Uterus (tissue), 2 donors: ENCODE measurements at regions not wholly inside any gene's neighbourhood (a gene's known extent, or its start where the extent isn't known, plus 50 kb on each side); places are given as distances from the start of the nearest gene placed in this dataset.

ENCODE experiments used
- POLR2A ChIP-seq, 2 donors: fragments of 450-650 bp; IDR thresholded peaks; one replicate each; pipeline ENCODE4 v1.6.1; 2016; ENCODE audit warnings: antibody characterized with exemption in 2 of 2, mild to moderate bottlenecking in 1 of 2, moderate library complexity in 1 of 2
- TF ChIP-seq, protein P1 (sequence below), 4 experiments: fragments of 200-600 bp in 2 of 4; fragments of 450-650 bp in 2 of 4; sonication (generic) in 2 of 4; IDR thresholded peaks; one replicate each; pipeline ENCODE4 v1.5.1; 2016 to 2019; ENCODE audit warnings: antibody characterized with exemption in 4 of 4, mild to moderate bottlenecking in 2 of 4, moderate library complexity in 1 of 4

DNA sequence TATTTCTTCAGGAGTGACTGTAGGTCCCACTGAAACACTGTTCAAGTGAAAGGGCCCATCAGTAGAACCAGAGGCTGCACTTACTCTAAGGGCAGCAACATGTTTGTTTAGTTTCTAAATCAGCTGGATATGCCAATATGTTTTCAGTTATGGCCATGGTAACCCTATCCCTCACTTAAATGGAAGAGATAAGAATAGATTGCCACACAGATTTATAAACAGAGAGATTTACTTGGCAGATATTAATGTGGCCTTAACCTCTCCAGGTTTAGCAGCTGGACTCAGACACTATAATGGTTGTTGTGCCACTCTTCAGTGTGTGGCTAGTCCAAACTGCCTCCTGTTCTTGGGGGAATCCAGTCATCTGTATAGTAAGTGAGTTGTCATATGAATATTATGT is 354.1 kb downstream of the TEX13C start:
- no peak for TF ChIP-seq POLR2A (IDR thresholded peaks at IDR 0.05)
- TF ChIP-seq, protein P1, sequence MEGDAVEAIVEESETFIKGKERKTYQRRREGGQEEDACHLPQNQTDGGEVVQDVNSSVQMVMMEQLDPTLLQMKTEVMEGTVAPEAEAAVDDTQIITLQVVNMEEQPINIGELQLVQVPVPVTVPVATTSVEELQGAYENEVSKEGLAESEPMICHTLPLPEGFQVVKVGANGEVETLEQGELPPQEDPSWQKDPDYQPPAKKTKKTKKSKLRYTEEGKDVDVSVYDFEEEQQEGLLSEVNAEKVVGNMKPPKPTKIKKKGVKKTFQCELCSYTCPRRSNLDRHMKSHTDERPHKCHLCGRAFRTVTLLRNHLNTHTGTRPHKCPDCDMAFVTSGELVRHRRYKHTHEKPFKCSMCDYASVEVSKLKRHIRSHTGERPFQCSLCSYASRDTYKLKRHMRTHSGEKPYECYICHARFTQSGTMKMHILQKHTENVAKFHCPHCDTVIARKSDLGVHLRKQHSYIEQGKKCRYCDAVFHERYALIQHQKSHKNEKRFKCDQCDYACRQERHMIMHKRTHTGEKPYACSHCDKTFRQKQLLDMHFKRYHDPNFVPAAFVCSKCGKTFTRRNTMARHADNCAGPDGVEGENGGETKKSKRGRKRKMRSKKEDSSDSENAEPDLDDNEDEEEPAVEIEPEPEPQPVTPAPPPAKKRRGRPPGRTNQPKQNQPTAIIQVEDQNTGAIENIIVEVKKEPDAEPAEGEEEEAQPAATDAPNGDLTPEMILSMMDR (IDR thresholded peaks at IDR 0.05), result no peak
